ENCODE measurements at regions not wholly inside any gene's neighbourhood (a gene's known extent, or its start where the extent isn't known, plus 50 kb on each side); places are given as distances from the start of the nearest gene placed in this dataset.

- 63 to 75% (median 66%) methylated on average over 2 of the region's 2 CpGs for WGBS, 3 donors
- Histone ChIP-seq H3K4me3 (no peak overlapping the region), H3K4me1 (ENCODE audit: insufficient read depth) (no peaks in the 10 kb centered on the region), H3K36me3 (no peaks in the 10 kb centered on the region), H3K27ac (no peak overlapping the region), H3K9me3 (no peaks in the 10 kb centered on the region), H3K27me3 (no peaks in the 10 kb centered on the region)
- DNase-seq, result no peak
- intact Hi-C loops (cut with DNase I), result no loop called here
- no peak for TF ChIP-seq EP300 (IDR thresholded peaks at IDR 0.05)
Measured at GRCh38 chr21:24205319-24205718, 1402.0 kb downstream of the MRPL39 start.

GRCh38 chr21:24204641-24205040, 1402.6 kb downstream of the MRPL39 start:
- no peak overlapping the region for H3K4me3 ChIP-seq
- no peak for DNase-seq
- H3K36me3 ChIP-seq, result no peaks in the 10 kb centered on the region
- TF ChIP-seq EP300 (IDR thresholded peaks at IDR 0.05), result no peak
- no peak for TF ChIP-seq CTCF (IDR thresholded peaks at IDR 0.05)
- TF ChIP-seq POLR2A (IDR thresholded peaks at IDR 0.05), result no peak
- 17 to 67% (median 22%) methylated on average over 6 of the region's 6 CpGs for WGBS, 3 donors
- no peak overlapping the region for H3K27ac ChIP-seq
- H3K27me3 ChIP-seq, result no peaks in the 10 kb centered on the region
- H3K9me3 ChIP-seq, result no peaks in the 10 kb centered on the region
- H3K4me1 ChIP-seq (ENCODE audit: insufficient read depth), result no peaks in the 10 kb centered on the region
- intact Hi-C loops (cut with DNase I), result no loop called here

GRCh38 chr21:24200052-24200451, 1407.2 kb downstream of the MRPL39 start:
- 93 to 98% (median 97%) methylated on average over 2 of the region's 2 CpGs for WGBS, 3 donors
- no peak for DNase-seq
- Histone ChIP-seq H3K27me3 (no peaks in the 10 kb centered on the region), H3K36me3 (no peaks in the 10 kb centered on the region), H3K4me3 (no peak overlapping the region), H3K27ac (no peak overlapping the region), H3K9me3 (no peaks in the 10 kb centered on the region), H3K4me1 (ENCODE audit: insufficient read depth) (no peaks in the 10 kb centered on the region)
- intact Hi-C loops (cut with DNase I), result no loop called here
- TF ChIP-seq CTCF (IDR thresholded peaks at IDR 0.05) (no peak), POLR2A (IDR thresholded peaks at IDR 0.05) (no peak), EP300 (IDR thresholded peaks at IDR 0.05) (no peak)

GRCh38 chr21:24197923-24198322, 1409.4 kb downstream of the MRPL39 start:
- no peak for DNase-seq
- no peaks in the 10 kb centered on the region for H3K27me3 ChIP-seq
- no peak overlapping the region for H3K27ac ChIP-seq
- TF ChIP-seq EP300 (IDR thresholded peaks at IDR 0.05) (no peak), CTCF (IDR thresholded peaks at IDR 0.05) (no peak), POLR2A (IDR thresholded peaks at IDR 0.05) (no peak)
- intact Hi-C loops (cut with DNase I), result no loop called here
- H3K4me1 ChIP-seq (ENCODE audit: insufficient read depth), result no peaks in the 10 kb centered on the region
- no peaks in the 10 kb centered on the region for H3K36me3 ChIP-seq
- H3K4me3 ChIP-seq, result no peak overlapping the region
- H3K9me3 ChIP-seq, result no peaks in the 10 kb centered on the region

- WGBS, 3 donors, result 71 to 90% (median 87%) methylated on average over 5 of the region's 5 CpGs
- intact Hi-C loops (cut with DNase I), result no loop called here
- TF ChIP-seq POLR2A (IDR thresholded peaks at IDR 0.05) (no peak), EP300 (IDR thresholded peaks at IDR 0.05) (no peak), CTCF (IDR thresholded peaks at IDR 0.05) (no peak)
Measured at GRCh38 chr21:24197132-24197643, 1410.1 kb downstream of the MRPL39 start.

More at GRCh38 chr21:24197132-24197643, 1410.1 kb downstream of the MRPL39 start:
- Histone ChIP-seq H3K4me1 (ENCODE audit: insufficient read depth) (no peaks in the 10 kb centered on the region), H3K36me3 (no peaks in the 10 kb centered on the region), H3K27ac (no peak overlapping the region), H3K4me3 (no peak overlapping the region), H3K27me3 (no peaks in the 10 kb centered on the region), H3K9me3 (no peaks in the 10 kb centered on the region)
- no peak for DNase-seq
